GM18502 (cell line): ENCODE measurements at regions not wholly inside any gene's neighbourhood (a gene's known extent, or its start where the extent isn't known, plus 50 kb on each side); places are given as distances from the start of the nearest gene placed in this dataset.
"Not testable (repeated sequence)": the region's sequence is repeated elsewhere in the genome, so short reads cannot be mapped to it uniquely, and the experiment has no call there.

Source experiments
- ATAC-seq: cut with Tn5 transposase; IDR thresholded peaks from one replicate; pipeline ENCODE4 v1.9.1; 2021; ENCODE audit warnings: mild to moderate bottlenecking; ENCODE audit not compliant: unreplicated experiment, poor library complexity

- no peak for ATAC-seq
Observed at GRCh38 chr5:72693546-72694205, 122.8 kb upstream of the TNPO1 start.

- no peak for ATAC-seq
Observed at GRCh38 chr5:72692651-72693442, 123.6 kb upstream of the TNPO1 start.

- ATAC-seq = no peak
Observed at GRCh38 chr5:72692231-72692637, 124.2 kb upstream of the TNPO1 start.

GRCh38 chr5:72691751-72692150 lies 124.7 kb upstream of the TNPO1 start:
- no peak for ATAC-seq

- ATAC-seq = no peak
Observed at GRCh38 chr5:72688916-72689315, 127.5 kb upstream of the TNPO1 start.

GRCh38 chr5:72687288-72687687 lies 129.2 kb upstream of the TNPO1 start:
- ATAC-seq = no peak

GRCh38 chr5:72682561-72682960 lies 133.9 kb upstream of the TNPO1 start:
- no peak for ATAC-seq

GRCh38 chr5:72681781-72682180 lies 134.7 kb upstream of the TNPO1 start:
- no peak for ATAC-seq

- ATAC-seq = no peak
Observed at GRCh38 chr5:72677447-72677846, 139.0 kb upstream of the TNPO1 start.

GRCh38 chr5:72676831-72677230 lies 139.6 kb upstream of the TNPO1 start:
- ATAC-seq = not testable (repeated sequence)

- no peak for ATAC-seq
Observed at GRCh38 chr5:72673623-72674022, 142.8 kb upstream of the TNPO1 start.

GRCh38 chr5:72673180-72673579 lies 143.3 kb upstream of the TNPO1 start:
- ATAC-seq = no peak

- no peak for ATAC-seq
Observed at GRCh38 chr5:72667708-72668107, 148.8 kb upstream of the TNPO1 start.

GRCh38 chr5:72662936-72663335 lies 153.5 kb upstream of the TNPO1 start:
- ATAC-seq = no peak

- ATAC-seq = no peak
Observed at GRCh38 chr5:72662305-72662704, 154.2 kb upstream of the TNPO1 start.

- ATAC-seq = no peak
Observed at GRCh38 chr5:72661405-72661804, 154.2 kb upstream of the ZNF366 start.

GRCh38 chr5:72659726-72660125 lies 152.5 kb upstream of the ZNF366 start:
- no peak for ATAC-seq

GRCh38 chr5:72658761-72659540 lies 151.7 kb upstream of the ZNF366 start:
- ATAC-seq = no peak

- no peak for ATAC-seq
Observed at GRCh38 chr5:72658161-72658560, 151.0 kb upstream of the ZNF366 start.

GRCh38 chr5:72656756-72657513 lies 149.7 kb upstream of the ZNF366 start:
- ATAC-seq = no peak
